Adrenal gland (tissue), 9 donors: ENCODE measurements at regions not wholly inside any gene's neighbourhood (a gene's known extent, or its start where the extent isn't known, plus 50 kb on each side); places are given as distances from the start of the nearest gene placed in this dataset.

Source experiments
- DNase-seq, 7 donors: peaks; one replicate each; pipeline ENCODE4 v3.0.0-alpha.2; 2019 to 2020
- H3K27ac ChIP-seq, 5 donors: fragments of 200-600 bp; sonication (generic) in 4 of 5; 1 replicate in 3 of 5; 2 replicates in 2 of 5; pipeline versions ENCODE4 v1.5.1 to v1.8.0; 2016 to 2020; ENCODE audit warnings: mild to moderate bottlenecking in 1 of 5
- H3K27me3 ChIP-seq: fragments of 200-600 bp; 2 replicates; pipeline ENCODE4 v1.8.0; 2021
- H3K36me3 ChIP-seq, 2 donors: fragments of 200-600 bp; replicated peaks in 1 of 2; 1 replicate in 1 of 2; 2 replicates in 1 of 2; pipeline versions ENCODE4 v1.5.1 to v1.8.0; 2018 to 2022
- H3K4me1 ChIP-seq, 2 donors: fragments of 200-600 bp; replicated peaks in 1 of 2; 1 replicate in 1 of 2; 2 replicates in 1 of 2; pipeline versions ENCODE4 v1.5.1 to v1.8.0; 2018 to 2021
- H3K4me3 ChIP-seq, 4 donors: fragments of 200-600 bp; sonication (generic) in 3 of 4; one replicate each; pipeline ENCODE4 v1.5.1; 2016 to 2018
- H3K9me3 ChIP-seq, 3 donors: fragments of 200-600 bp; sonication (generic) in 1 of 3; replicated peaks in 1 of 3; 1 replicate in 2 of 3; 2 replicates in 1 of 3; pipeline versions ENCODE4 v1.5.1 to v1.8.0; 2016 to 2021
- POLR2A ChIP-seq, 2 donors: fragments of 450-650 bp; IDR thresholded peaks; one replicate each; pipeline ENCODE4 v1.6.1; 2017; ENCODE audit warnings: antibody characterized with exemption in 2 of 2, mild to moderate bottlenecking in 2 of 2, moderate library complexity in 1 of 2
- WGBS, 4 donors: extraction: QIAGEN DNeasy Blood & Tissue Kit in 2 of 4; methylation state at CpG; one replicate each; pipeline versions ENCODE4 v1.1.5 to v1.1.7; 2013 to 2017; 5-methylcytosine and 5-hydroxymethylcytosine counted together
- intact Hi-C, 2 donors: fragments of 100-400 bp; cut with DNase I; formaldehyde crosslinking; loops; one replicate each; pipeline versions ENCODE4 v1.14.1 to v1.15.0; 2022 to 2023
- TF ChIP-seq, protein P1 (sequence below), 6 experiments: fragments of 450-650 bp in 4 of 6; fragments of 200-600 bp in 2 of 6; sonication (generic) in 1 of 6; IDR thresholded peaks; 1 replicate in 5 of 6; 2 replicates in 1 of 6; pipeline versions ENCODE4 v1.5.1 to v1.8.0; 2016 to 2021; ENCODE audit warnings: antibody characterized with exemption in 6 of 6, mild to moderate bottlenecking in 2 of 6, moderate library complexity in 1 of 6
- donor health status: healthy with polysubstance abuse.
- donor health status: Bipolar disorder and iron deficiency.
- donor health status: DM: yes; HTN: yes; CAD: no.
- donor health status: DM: no; HTN: no; CAD: no.
- donor health status: DM: no; HTN: no; CAD: no.

DNA sequence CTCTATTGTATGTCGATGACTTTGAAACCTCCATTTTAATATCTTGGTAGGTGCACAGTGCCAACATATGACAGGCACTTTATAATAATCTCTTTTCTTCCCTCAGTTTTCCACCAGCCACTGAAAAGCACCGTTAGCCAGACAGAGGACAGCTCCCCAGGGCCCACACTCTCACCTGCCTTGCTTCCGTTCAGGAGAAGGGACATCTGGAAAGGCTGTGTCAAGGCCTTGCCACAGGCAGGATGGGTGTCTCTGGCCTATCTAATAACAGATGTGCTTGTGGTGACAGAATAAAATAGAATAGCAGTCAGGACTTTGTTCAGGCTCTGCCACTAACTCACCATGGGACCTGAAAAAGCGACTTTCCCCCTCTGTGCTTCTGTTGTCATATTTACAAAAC, 75.5 kb upstream of the CCDC167 start:
- Histone ChIP-seq H3K4me3 (no peak overlapping the region), H3K36me3 (no peaks in the 10 kb centered on the region), H3K4me1 (no peaks in the 10 kb centered on the region), H3K27ac (no peak overlapping the region), H3K9me3 (no peaks in the 10 kb centered on the region), H3K27me3 (no peaks in the 10 kb centered on the region)
- DNase-seq, result peak in 1 of 7 donors; percentile 72
- 76 to 90% (median 82%) methylated on average over 4 of the region's 4 CpGs for WGBS, 4 donors
- intact Hi-C loops, result no loop called here
- TF ChIP-seq, protein P1, sequence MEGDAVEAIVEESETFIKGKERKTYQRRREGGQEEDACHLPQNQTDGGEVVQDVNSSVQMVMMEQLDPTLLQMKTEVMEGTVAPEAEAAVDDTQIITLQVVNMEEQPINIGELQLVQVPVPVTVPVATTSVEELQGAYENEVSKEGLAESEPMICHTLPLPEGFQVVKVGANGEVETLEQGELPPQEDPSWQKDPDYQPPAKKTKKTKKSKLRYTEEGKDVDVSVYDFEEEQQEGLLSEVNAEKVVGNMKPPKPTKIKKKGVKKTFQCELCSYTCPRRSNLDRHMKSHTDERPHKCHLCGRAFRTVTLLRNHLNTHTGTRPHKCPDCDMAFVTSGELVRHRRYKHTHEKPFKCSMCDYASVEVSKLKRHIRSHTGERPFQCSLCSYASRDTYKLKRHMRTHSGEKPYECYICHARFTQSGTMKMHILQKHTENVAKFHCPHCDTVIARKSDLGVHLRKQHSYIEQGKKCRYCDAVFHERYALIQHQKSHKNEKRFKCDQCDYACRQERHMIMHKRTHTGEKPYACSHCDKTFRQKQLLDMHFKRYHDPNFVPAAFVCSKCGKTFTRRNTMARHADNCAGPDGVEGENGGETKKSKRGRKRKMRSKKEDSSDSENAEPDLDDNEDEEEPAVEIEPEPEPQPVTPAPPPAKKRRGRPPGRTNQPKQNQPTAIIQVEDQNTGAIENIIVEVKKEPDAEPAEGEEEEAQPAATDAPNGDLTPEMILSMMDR (IDR thresholded peaks at IDR 0.05), result no peak
- TF ChIP-seq POLR2A (IDR thresholded peaks at IDR 0.05), result no peak

DNA sequence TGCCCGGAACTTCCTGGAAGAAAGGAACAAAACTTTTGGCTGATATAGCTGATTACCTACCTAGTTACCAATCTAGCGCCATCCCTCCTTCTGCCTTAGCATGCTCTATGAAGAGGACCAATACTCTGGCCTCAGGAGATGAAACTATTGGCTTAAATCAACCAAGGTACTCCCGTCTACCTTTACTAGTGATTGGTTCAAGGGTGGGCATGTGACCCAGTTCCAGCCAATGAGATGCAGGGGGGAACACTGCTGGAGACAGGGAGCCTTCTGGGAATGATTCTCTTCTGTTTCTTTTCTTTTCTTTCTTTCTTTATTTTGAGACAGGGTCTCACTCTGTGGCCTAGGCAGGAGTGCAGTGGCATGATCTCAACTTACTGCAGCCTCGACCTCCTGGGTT, 72.6 kb upstream of the CCDC167 start:
- H3K36me3 ChIP-seq, result no peaks in the 10 kb centered on the region
- H3K9me3 ChIP-seq, result no peaks in the 10 kb centered on the region
- no peak for TF ChIP-seq POLR2A (IDR thresholded peaks at IDR 0.05)
- TF ChIP-seq, protein P1 (IDR thresholded peaks at IDR 0.05), result no peak
- no peaks in the 10 kb centered on the region for H3K4me1 ChIP-seq
- WGBS, 4 donors, result 85 to 90% (median 86%) methylated on average over 4 of the region's 4 CpGs
- H3K27ac ChIP-seq, result no peak overlapping the region
- intact Hi-C loops, result no loop called here
- DNase-seq, result no peak
- H3K4me3 ChIP-seq, result no peak overlapping the region
- no peaks in the 10 kb centered on the region for H3K27me3 ChIP-seq

DNA sequence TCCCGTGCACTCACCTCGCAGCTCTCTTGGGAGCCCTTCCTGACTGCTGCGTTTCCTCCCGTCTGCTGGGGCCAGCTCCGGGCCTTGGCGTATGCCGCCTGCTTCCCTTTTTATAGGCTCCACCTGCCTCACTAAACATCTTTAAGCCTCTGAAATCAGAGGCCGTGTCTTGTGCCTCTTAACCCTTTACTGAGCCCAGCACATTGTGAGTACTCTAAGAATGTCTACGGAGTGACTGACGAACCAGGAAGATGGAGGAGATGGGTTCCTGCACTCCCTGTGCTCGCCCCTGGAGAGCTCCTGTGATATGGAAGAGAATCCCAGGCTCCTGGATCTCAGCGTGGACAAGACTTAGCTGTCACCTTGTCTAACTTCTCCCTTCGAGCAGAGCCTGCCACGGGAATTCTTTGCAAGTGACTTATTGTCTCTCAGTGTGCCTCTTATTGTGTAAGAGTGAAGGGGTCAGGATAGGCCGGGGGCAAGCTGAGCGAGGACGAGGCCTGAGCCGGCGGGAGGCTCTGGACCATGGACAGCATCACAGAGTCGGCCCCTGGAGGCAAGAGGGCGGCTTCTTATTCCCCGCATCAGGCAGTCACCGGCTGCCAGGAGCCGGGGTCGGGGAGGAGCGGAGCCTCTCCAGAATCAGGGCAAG, 70.9 kb upstream of the CCDC167 start:
- Histone ChIP-seq H3K4me1 (peaks cover 0 to 10% of the 10 kb centered on the region in 2 donors), H3K9me3 (no peaks in the 10 kb centered on the region), H3K36me3 (no peaks in the 10 kb centered on the region), H3K27me3 (no peaks in the 10 kb centered on the region), H3K27ac (no peak overlapping the region), H3K4me3 (no peak overlapping the region)
- DNase-seq, result no peak
- WGBS, 4 donors, result 34 to 64% (median 58%) methylated on average over 14 to 26 of the region's 26 CpGs
- intact Hi-C loops, result no loop called here
- TF ChIP-seq, protein P1 (IDR thresholded peaks at IDR 0.05), result no peak
- no peak for TF ChIP-seq POLR2A (IDR thresholded peaks at IDR 0.05)

DNA sequence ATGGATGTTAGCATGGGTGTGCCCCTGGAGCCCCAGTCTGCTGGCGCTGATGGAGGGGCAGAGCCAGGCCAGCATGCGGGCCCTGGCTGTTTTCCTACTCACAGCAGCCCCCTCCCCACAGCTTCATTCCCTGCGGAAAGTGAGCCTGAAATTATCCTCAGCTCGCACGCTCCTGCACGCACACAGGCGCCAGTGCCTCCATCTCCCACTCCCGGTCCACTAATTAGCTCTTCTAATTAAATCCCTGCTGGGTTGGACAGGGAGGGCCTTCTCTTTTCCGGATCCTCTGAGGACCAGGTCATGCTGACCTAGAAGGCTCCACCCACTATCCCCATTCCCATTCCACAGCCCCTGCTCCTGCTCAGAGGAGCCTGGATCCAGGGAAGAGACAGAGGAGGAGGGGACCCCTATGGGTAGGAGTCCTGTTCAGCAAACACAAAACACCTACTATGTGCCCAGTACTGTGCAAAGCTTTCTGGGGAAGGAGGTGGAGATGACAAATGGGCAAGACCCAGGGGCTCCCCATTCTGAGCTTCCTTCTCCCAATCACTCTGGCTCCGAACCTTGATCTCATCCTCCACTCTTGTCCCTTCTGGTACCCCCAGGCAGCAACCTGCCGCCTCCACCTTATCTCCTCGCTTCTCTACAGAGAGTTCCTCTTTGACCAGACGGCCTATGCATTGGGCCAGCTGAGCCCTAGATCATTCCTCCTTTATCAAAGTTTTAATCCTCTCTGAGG, 70.2 kb upstream of the CCDC167 start:
- Histone ChIP-seq H3K4me1 (peaks cover 0 to 12% of the 10 kb centered on the region in 2 donors), H3K4me3 (no peak overlapping the region), H3K27ac (no peak overlapping the region), H3K36me3 (no peaks in the 10 kb centered on the region), H3K27me3 (no peaks in the 10 kb centered on the region), H3K9me3 (no peaks in the 10 kb centered on the region)
- intact Hi-C loops, result loop anchor here (5.0 to 10.0 kb wide), 5 partner anchors 85 to 245 kb away; no protein-coding TSS in a partner anchor
- TF ChIP-seq POLR2A (IDR thresholded peaks at IDR 0.05), result no peak
- TF ChIP-seq, protein P1 (IDR thresholded peaks at IDR 0.05), result no peak
- no peak for DNase-seq
- WGBS, 4 donors, result 73 to 79% (median 74%) methylated on average over 12 to 13 of the region's 13 CpGs
